Esophagus muscularis mucosa (tissue), 3 donors: ENCODE measurements at regions not wholly inside any gene's neighbourhood (a gene's known extent, or its start where the extent isn't known, plus 50 kb on each side); places are given as distances from the start of the nearest gene placed in this dataset.

Experiments
- POLR2A ChIP-seq: fragments of 450-650 bp; IDR thresholded peaks from one replicate; pipeline ENCODE4 v1.6.1; 2017; ENCODE audit warnings: antibody characterized with exemption, moderate library complexity, mild to moderate bottlenecking, low read depth
- TF ChIP-seq, protein P1 (sequence below), 3 experiments: fragments of 200-600 bp in 2 of 3; fragments of 450-650 bp in 1 of 3; sonication (generic) in 2 of 3; IDR thresholded peaks; one replicate each; pipeline ENCODE4 v1.5.1; 2017 to 2019; ENCODE audit warnings: antibody characterized with exemption in 3 of 3, mild to moderate bottlenecking in 2 of 3, moderate library complexity in 1 of 3

GRCh38 chr4:101696276-101697010 is 94.1 kb upstream of the BANK1 start:
- TF ChIP-seq POLR2A: no peak
- TF ChIP-seq, protein P1, sequence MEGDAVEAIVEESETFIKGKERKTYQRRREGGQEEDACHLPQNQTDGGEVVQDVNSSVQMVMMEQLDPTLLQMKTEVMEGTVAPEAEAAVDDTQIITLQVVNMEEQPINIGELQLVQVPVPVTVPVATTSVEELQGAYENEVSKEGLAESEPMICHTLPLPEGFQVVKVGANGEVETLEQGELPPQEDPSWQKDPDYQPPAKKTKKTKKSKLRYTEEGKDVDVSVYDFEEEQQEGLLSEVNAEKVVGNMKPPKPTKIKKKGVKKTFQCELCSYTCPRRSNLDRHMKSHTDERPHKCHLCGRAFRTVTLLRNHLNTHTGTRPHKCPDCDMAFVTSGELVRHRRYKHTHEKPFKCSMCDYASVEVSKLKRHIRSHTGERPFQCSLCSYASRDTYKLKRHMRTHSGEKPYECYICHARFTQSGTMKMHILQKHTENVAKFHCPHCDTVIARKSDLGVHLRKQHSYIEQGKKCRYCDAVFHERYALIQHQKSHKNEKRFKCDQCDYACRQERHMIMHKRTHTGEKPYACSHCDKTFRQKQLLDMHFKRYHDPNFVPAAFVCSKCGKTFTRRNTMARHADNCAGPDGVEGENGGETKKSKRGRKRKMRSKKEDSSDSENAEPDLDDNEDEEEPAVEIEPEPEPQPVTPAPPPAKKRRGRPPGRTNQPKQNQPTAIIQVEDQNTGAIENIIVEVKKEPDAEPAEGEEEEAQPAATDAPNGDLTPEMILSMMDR (IDR thresholded peaks at IDR 0.05): no peak
